Endothelial cell of hepatic sinusoid (primary cell): ENCODE measurements at regions not wholly inside any gene's neighbourhood (a gene's known extent, or its start where the extent isn't known, plus 50 kb on each side); places are given as distances from the start of the nearest gene placed in this dataset.
"Not testable (repeated sequence)": the region's sequence is repeated elsewhere in the genome, so short reads cannot be mapped to it uniquely, and the experiment has no call there.

ENCODE experiments used
- in situ Hi-C: cut with HindIII; loops from 2 replicates; pipeline ENCODE4 v1.10.0; 2017; ENCODE audit warnings: low sequenced_read_pairs

- in situ Hi-C loops = no loop called here
Measured at GRCh38 chrX:13226214-13226613, 93.6 kb downstream of the ATXN3L start.

- in situ Hi-C loops = no loop called here
Measured at GRCh38 chrX:13223868-13224567, 95.8 kb downstream of the ATXN3L start.

GRCh38 chrX:13220916-13221315 lies 98.9 kb downstream of the ATXN3L start:
- in situ Hi-C loops = no loop called here

- in situ Hi-C loops = no loop called here
Measured at GRCh38 chrX:13219991-13220764, 99.7 kb downstream of the ATXN3L start.

GRCh38 chrX:13218758-13219157 lies 101.1 kb downstream of the ATXN3L start:
- in situ Hi-C loops = no loop called here

- in situ Hi-C loops = no loop called here
Measured at GRCh38 chrX:13216139-13216538, 103.7 kb downstream of the ATXN3L start.

GRCh38 chrX:13215729-13216128 lies 104.1 kb downstream of the ATXN3L start:
- in situ Hi-C loops = no loop called here

GRCh38 chrX:13212191-13212651 lies 107.6 kb downstream of the ATXN3L start:
- in situ Hi-C loops = no loop called here

GRCh38 chrX:13210142-13210541 lies 109.7 kb downstream of the ATXN3L start:
- in situ Hi-C loops = not testable (repeated sequence)

- in situ Hi-C loops = not testable (repeated sequence)
Measured at GRCh38 chrX:13209704-13210103, 110.1 kb downstream of the ATXN3L start.

- in situ Hi-C loops = no loop called here
Measured at GRCh38 chrX:13208281-13208935, 111.4 kb downstream of the ATXN3L start.

- in situ Hi-C loops = no loop called here
Measured at GRCh38 chrX:13203271-13203670, 116.6 kb downstream of the ATXN3L start.

GRCh38 chrX:13201605-13202219 lies 118.1 kb downstream of the ATXN3L start:
- in situ Hi-C loops = no loop called here

GRCh38 chrX:13200398-13200797 lies 119.5 kb downstream of the ATXN3L start:
- in situ Hi-C loops = no loop called here

- in situ Hi-C loops = no loop called here
Measured at GRCh38 chrX:13198762-13199064, 121.1 kb downstream of the ATXN3L start.

- in situ Hi-C loops = no loop called here
Measured at GRCh38 chrX:13198056-13198761, 121.6 kb downstream of the ATXN3L start.

- in situ Hi-C loops = no loop called here
Measured at GRCh38 chrX:13196782-13197181, 123.1 kb downstream of the ATXN3L start.

GRCh38 chrX:13195340-13195739 lies 124.5 kb downstream of the ATXN3L start:
- in situ Hi-C loops = no loop called here

GRCh38 chrX:13194291-13195103 lies 125.4 kb downstream of the ATXN3L start:
- in situ Hi-C loops = no loop called here

GRCh38 chrX:13190051-13190450 lies 129.8 kb downstream of the ATXN3L start:
- in situ Hi-C loops = no loop called here
